Fibroblast of peridontal ligament (primary cell): ENCODE measurements at regions not wholly inside any gene's neighbourhood (a gene's known extent, or its start where the extent isn't known, plus 50 kb on each side); places are given as distances from the start of the nearest gene placed in this dataset.

Experiments
- DNase-seq: peaks from one replicate; pipeline ENCODE4 v3.0.0-alpha.2; 2010; ENCODE audit errors: extremely low read depth

GRCh38 chr22:49437356-49437755 lies 390.3 kb downstream of the BRD1 start:
- DNase-seq, result no peak

GRCh38 chr22:49436056-49436455 lies 391.6 kb downstream of the BRD1 start:
- DNase-seq, result no peak

GRCh38 chr22:49435596-49435995 lies 392.1 kb downstream of the BRD1 start:
- DNase-seq, result no peak

GRCh38 chr22:49433717-49434611 lies 393.7 kb downstream of the BRD1 start:
- DNase-seq, result no peak

- no peak for DNase-seq
These were observed 394.7 kb downstream of the BRD1 start for GRCh38 chr22:49432897-49433443.

- DNase-seq, result no peak
These were observed 395.3 kb downstream of the BRD1 start for GRCh38 chr22:49432211-49432896.

GRCh38 chr22:49431551-49431950 lies 396.1 kb downstream of the BRD1 start:
- DNase-seq, result no peak

- DNase-seq, result no peak
These were observed 398.6 kb downstream of the BRD1 start for GRCh38 chr22:49429066-49429465.

GRCh38 chr22:49427941-49428340 lies 399.7 kb downstream of the BRD1 start:
- no peak for DNase-seq

- DNase-seq, result no peak
These were observed 400.3 kb downstream of the BRD1 start for GRCh38 chr22:49427341-49427740.

GRCh38 chr22:49426618-49427266 lies 400.9 kb downstream of the BRD1 start:
- DNase-seq, result no peak

- no peak for DNase-seq
These were observed 401.6 kb downstream of the BRD1 start for GRCh38 chr22:49426098-49426497.

GRCh38 chr22:49425356-49425755 lies 402.3 kb downstream of the BRD1 start:
- DNase-seq, result no peak

- DNase-seq, result no peak
These were observed 402.8 kb downstream of the BRD1 start for GRCh38 chr22:49424893-49425270.

- no peak for DNase-seq
These were observed 404.5 kb downstream of the BRD1 start for GRCh38 chr22:49423125-49423650.

- no peak for DNase-seq
These were observed 405.0 kb downstream of the BRD1 start for GRCh38 chr22:49422701-49423100.

GRCh38 chr22:49420651-49421050 lies 407.0 kb downstream of the BRD1 start:
- DNase-seq, result no peak

- DNase-seq, result no peak
These were observed 408.0 kb downstream of the BRD1 start for GRCh38 chr22:49419661-49420060.

GRCh38 chr22:49418943-49419342 lies 408.7 kb downstream of the BRD1 start:
- no peak for DNase-seq

GRCh38 chr22:49418341-49418894 lies 409.3 kb downstream of the BRD1 start:
- DNase-seq, result no peak

GRCh38 chr22:49417833-49418232 lies 409.8 kb downstream of the BRD1 start:
- DNase-seq, result no peak

- DNase-seq, result no peak
These were observed 410.3 kb downstream of the BRD1 start for GRCh38 chr22:49417326-49417725.
